ENCODE measurements at regions not wholly inside any gene's neighbourhood (a gene's known extent, or its start where the extent isn't known, plus 50 kb on each side); places are given as distances from the start of the nearest gene placed in this dataset.

- TF ChIP-seq CTCF (IDR thresholded peaks at IDR 0.05; ENCODE audit: low read depth, low read length, poor library complexity, severe bottlenecking) (no peak), EZH2phosphoT487 (IDR thresholded peaks at IDR 0.05; ENCODE audit: borderline replicate concordance, low read length) (no peak)
Measured at GRCh38 chr4:124455671-124456070, 256.9 kb downstream of the ANKRD50 start.

Data from DOHH2 (cell line).